ENCODE measurements at regions not wholly inside any gene's neighbourhood (a gene's known extent, or its start where the extent isn't known, plus 50 kb on each side); places are given as distances from the start of the nearest gene placed in this dataset.

GRCh38 chr3:168472783-168473182, 377.1 kb upstream of the GOLIM4 start:
- Mint-ChIP-seq H3K36me3 (ENCODE audit: low read depth) (no peaks in the 10 kb centered on the region), H3K27me3 (ENCODE audit: low read depth) (no peaks in the 10 kb centered on the region), H3K4me3 (no peak overlapping the region), H3K9me3 (no peaks in the 10 kb centered on the region), H3K4me1 (no peaks in the 10 kb centered on the region), H3K27ac (no peak overlapping the region)
- TF ChIP-seq CTCF (IDR thresholded peaks at IDR 0.05; ENCODE audit: unreplicated experiment in 3 of 3), result no peak

- Mint-ChIP-seq H3K27ac (no peak overlapping the region), H3K27me3 (ENCODE audit: low read depth) (no peaks in the 10 kb centered on the region), H3K36me3 (ENCODE audit: low read depth) (no peaks in the 10 kb centered on the region), H3K4me3 (no peak overlapping the region), H3K9me3 (no peaks in the 10 kb centered on the region), H3K4me1 (no peaks in the 10 kb centered on the region)
- no peak for TF ChIP-seq CTCF (IDR thresholded peaks at IDR 0.05; ENCODE audit: unreplicated experiment in 3 of 3)
Measured at GRCh38 chr3:168470380-168470779, 374.7 kb upstream of the GOLIM4 start.

GRCh38 chr3:168469436-168469835, 373.7 kb upstream of the GOLIM4 start:
- Mint-ChIP-seq H3K9me3 (peaks cover 2% of the 10 kb centered on the region), H3K27ac (no peak overlapping the region), H3K4me3 (no peak overlapping the region), H3K4me1 (no peaks in the 10 kb centered on the region), H3K27me3 (ENCODE audit: low read depth) (no peaks in the 10 kb centered on the region), H3K36me3 (ENCODE audit: low read depth) (peaks cover 3% of the 10 kb centered on the region)
- TF ChIP-seq CTCF (IDR thresholded peaks at IDR 0.05; ENCODE audit: unreplicated experiment in 3 of 3), result no peak

- Mint-ChIP-seq H3K27ac (no peak overlapping the region), H3K27me3 (ENCODE audit: low read depth) (no peaks in the 10 kb centered on the region), H3K36me3 (ENCODE audit: low read depth) (peaks cover 18% of the 10 kb centered on the region), H3K9me3 (peaks cover 12% of the 10 kb centered on the region), H3K4me1 (no peaks in the 10 kb centered on the region), H3K4me3 (no peak overlapping the region)
- peak; percentile 39 to 43 (median 40) for TF ChIP-seq CTCF (IDR thresholded peaks at IDR 0.05; ENCODE audit: unreplicated experiment in 3 of 3)
Measured at GRCh38 chr3:168467115-168467714, 371.5 kb upstream of the GOLIM4 start.

GRCh38 chr3:168461793-168462192, 366.1 kb upstream of the GOLIM4 start:
- H3K27ac Mint-ChIP-seq, result no peak overlapping the region
- H3K9me3 Mint-ChIP-seq, result peaks cover 21% of the 10 kb centered on the region
- TF ChIP-seq CTCF (IDR thresholded peaks at IDR 0.05; ENCODE audit: unreplicated experiment in 3 of 3), result no peak
- H3K36me3 Mint-ChIP-seq (ENCODE audit: low read depth), result peaks cover 23% of the 10 kb centered on the region
- H3K4me3 Mint-ChIP-seq, result no peak overlapping the region
- no peaks in the 10 kb centered on the region for H3K27me3 Mint-ChIP-seq (ENCODE audit: low read depth)
- H3K4me1 Mint-ChIP-seq, result no peaks in the 10 kb centered on the region

GRCh38 chr3:168459226-168459784, 363.6 kb upstream of the GOLIM4 start:
- H3K4me1 Mint-ChIP-seq, result no peaks in the 10 kb centered on the region
- peaks cover 18% of the 10 kb centered on the region for H3K9me3 Mint-ChIP-seq
- H3K27me3 Mint-ChIP-seq (ENCODE audit: low read depth), result no peaks in the 10 kb centered on the region
- no peak overlapping the region for H3K27ac Mint-ChIP-seq
- H3K4me3 Mint-ChIP-seq, result no peak overlapping the region
- H3K36me3 Mint-ChIP-seq (ENCODE audit: low read depth), result peaks cover 18% of the 10 kb centered on the region
- no peak for TF ChIP-seq CTCF (IDR thresholded peaks at IDR 0.05; ENCODE audit: unreplicated experiment in 3 of 3)

Measured in nephron (organoid).